NOMO-1 (cell line): ENCODE measurements at regions not wholly inside any gene's neighbourhood (a gene's known extent, or its start where the extent isn't known, plus 50 kb on each side); places are given as distances from the start of the nearest gene placed in this dataset.

Source experiments
- DNase-seq, 2 experiments: peaks; one replicate each; lab custom pipeline; 2025; ENCODE audit not compliant: unreplicated experiment in 2 of 2; lab: John Stamatoyannopoulos, UW

DNA sequence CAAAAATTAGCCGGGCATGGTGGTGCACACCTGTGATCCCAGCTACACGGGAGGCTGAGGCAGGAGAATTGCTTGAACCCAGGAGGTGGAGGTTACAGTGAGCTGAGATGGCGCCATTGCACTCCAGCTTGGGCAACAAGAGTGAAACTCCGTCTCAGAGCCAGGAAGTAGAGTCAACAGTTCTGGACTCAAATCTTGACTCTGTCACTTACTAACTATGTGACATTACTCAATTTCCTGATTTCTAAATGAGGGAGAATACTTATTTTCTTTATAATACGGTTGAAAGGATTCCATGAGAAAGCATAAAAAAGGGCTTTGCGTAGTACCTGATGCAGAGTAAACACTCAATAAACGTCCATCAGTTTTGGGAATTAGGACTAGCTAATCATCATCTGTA is 350.7 kb downstream of the SHQ1 start:
- DNase-seq = peak; percentile 32 to 76

DNA sequence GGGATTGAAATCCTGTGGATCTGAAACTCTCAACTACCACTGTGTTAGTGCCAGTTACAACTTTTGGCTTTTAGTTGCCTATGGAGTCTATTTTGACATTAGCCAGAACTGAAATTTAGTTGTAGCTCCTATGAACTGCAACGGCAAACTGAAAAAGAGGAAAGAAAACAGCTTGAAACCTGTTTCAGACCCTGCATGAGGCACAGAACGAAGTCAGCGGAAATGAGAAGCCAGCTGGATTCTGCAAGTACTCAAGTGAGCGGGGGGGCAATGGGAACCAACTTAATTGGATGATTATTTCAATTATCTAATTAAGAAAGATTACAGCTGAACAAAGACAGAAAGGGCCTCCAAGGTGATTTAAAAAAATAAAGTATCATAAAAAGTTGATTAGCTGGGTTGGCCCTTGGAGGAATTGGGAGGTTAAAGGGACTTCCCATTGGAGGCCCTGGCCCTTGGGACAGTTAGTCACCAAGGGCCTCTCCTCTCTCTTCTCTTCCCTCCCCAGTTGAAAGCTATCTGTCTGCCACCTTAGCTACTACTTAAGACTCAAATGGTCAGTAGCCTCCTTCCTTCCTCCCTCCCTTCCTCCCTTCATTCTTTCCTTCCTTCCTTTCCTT is 352.1 kb downstream of the SHQ1 start:
- peak; percentile 71 to 89 for DNase-seq

DNA sequence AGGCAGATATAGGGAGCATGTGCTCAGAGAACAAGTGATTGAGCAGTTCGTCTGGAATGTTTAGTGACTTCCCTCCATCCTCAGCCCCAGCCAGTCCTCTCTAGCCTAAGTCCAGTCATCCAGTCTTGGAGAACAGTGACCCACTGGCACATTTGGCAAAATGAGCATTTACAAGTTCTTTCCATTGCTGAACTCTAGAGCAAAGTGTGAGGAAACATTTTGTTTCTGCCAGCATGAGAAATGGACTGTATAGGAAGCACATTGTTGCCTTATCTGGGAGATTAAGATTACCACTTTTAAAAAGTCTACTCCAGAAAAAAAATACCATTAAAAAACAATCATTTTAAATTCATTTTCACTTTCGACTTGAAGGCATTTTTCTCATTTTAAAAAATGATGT is 353.6 kb downstream of the SHQ1 start:
- no peak for DNase-seq

DNA sequence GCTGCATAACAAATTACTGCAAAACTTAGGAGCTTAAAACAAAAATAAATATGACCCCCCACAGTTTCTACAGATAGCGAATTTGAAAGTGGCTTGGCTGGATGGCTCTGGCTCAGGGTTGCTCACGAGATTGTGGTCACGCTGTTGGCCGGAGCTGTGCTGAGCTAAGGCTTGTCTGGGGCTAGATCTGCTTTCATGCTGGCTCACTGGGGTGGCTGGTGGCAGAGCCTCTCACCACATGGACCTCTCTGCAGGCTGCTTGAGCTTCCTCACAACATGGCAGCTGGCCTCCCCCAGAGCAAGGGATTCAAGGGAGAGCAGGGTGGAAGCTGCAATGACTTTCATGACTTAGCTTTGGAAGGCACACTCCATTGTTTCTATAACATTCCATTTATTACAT is 354.1 kb downstream of the SHQ1 start:
- DNase-seq = no peak

DNA sequence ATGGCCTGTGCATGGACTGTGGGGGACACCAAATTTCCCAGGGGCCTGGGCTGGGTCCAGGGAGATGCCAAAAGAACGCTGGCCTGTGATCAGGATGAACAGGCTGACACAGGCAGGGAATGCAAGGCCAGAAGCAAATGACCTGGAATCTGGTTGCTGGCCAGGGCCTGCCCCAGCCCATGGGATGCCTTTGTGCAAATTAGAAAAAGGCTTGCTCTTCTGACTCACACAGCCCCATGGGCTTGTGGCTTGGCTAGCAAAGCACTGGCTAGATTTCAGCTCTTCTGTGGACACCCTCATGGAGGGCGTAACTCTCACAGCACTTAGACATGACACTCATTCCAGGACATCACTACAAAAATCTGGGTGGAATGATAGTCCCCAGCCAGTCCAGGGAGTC is 356.0 kb downstream of the SHQ1 start:
- no peak for DNase-seq

DNA sequence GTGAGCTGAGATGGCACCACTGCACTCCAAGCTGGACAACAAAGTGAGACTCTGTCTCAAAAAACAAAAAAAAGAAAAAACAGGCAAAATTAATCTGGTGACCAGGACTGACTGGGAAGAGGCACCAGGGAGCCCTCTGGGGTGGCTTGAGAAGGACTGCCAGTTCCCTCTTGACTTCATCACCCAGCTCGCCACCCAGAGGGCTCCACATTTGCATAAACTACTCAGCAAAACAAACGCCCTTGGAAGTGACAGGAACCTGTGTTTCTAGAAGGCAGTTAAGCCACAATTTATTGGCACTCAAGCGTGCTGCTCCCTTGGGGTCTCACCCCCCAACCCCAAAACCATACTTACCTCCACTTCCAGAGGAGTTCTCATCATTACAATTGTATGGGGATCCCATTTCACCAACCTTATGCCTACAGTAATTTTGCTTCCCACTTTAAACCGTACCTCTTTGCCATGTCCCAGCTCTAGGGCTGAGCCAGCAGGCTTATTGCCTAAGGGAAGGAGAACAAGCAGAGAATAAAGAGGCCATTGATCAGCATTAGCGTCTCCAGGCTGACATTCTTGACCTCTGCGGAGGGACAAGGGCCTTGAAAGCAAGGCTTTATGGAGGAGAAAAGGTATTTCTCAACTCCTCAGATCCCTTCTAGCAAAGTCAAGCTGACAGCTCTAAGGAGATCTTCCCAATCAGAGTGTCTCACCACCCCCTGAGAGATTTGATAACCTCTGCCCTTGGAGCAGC is 357.4 kb downstream of the SHQ1 start:
- DNase-seq = peak in 1 of 2 experiments; percentile 44

DNA sequence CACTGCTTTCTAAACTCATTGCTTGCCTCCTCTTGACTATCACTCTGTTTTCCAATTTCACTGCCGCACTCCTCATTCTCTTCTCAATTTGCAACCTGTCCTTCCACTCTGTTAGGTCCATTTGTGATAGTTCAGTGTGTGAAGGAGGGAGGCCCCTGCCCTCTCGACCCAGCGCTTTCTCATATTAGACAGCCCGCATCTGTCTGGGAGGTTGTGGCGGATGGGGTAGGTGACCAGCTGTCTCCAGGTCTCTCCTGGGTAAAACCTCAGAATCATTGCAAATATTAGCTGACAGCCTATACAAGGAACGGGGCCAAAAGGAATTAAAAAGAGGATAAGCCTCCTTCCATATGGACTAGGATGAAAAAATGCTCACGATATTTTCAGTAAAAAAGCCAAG is 358.3 kb downstream of the SHQ1 start:
- DNase-seq = no peak

DNA sequence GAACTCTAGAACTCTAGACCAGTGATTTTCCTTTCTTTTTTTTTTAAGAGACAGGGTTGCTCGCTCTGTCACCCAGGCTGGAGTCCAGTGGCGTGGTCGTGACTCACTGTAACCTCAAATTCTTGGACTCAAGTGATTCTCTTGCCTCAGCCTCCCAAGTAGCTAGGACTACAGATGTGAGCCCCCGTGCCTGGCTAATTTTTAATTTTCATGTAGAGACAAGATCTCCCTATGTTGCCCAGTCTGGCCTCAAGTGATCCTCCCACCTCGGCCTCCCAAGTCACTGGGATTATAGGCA is 359.6 kb downstream of the SHQ1 start:
- no peak for DNase-seq

DNA sequence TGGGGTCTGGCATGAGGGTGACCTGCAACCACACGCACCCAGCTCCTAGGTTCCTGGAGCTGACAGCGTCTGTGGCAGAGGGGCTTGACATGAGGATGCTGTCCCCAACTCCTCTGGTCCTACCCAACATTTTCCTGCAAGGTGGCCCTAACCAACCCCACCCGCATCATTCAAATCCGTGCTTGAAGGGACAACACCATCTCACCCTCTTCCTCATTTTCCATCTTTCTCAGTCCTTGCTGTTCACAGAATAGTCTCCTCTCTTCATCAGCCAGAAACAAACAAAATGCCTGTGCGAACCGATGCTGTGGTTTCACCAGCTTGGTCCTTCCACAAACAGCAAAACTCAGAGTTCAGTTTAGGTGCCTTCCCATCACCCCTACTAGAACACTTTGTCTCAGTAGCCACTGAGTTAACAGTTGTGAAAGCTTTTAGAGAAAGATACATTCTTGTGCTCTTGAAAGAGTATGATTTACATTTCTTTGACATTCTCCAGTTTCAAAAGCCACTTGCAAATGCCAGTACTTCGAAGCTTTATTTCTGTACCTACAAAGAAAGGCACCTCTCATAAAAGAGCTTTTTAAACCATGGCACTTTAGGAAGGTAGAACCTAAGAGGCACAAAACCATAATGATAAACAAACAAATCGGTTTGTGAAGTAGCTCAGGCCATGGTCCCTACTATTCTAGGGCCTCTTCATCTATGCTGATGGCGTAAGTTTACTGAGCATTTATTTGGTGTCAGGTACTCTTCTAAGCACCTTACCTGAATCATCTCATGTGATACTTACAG is 360.1 kb downstream of the SHQ1 start:
- no peak for DNase-seq

DNA sequence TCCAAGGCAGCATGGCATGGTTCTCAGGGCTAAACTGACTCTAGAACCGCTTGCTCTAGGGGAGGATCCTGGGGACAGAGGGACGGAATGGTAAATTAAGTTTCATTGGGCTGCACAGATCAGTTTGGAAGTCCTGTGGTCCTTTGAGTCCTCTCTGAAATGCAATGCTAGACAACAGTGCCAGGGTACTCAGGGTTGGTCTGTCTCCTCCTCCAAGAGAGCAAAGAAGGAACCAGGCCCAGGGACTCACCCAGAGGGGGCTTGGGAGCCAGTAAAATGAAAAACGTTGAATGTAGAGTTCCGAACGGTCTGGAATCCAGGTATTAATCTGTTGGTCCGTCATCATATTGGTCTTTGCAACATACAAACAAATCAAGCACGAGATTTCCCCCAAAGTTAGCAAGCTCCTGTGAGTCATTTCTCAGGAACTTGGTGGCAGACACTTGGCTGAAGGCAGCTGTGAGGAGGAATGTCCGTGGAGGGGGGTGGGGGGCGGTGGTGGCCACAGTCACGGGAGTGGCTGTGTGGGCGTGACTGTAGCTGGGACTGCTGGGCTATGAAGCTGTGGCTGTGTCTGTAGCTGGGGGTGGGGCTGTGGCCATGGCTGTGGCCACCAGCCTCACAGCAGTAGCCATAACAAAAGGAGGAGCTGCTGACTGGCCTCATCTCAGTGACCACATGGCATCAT is 361.0 kb downstream of the SHQ1 start:
- DNase-seq = no peak

DNA sequence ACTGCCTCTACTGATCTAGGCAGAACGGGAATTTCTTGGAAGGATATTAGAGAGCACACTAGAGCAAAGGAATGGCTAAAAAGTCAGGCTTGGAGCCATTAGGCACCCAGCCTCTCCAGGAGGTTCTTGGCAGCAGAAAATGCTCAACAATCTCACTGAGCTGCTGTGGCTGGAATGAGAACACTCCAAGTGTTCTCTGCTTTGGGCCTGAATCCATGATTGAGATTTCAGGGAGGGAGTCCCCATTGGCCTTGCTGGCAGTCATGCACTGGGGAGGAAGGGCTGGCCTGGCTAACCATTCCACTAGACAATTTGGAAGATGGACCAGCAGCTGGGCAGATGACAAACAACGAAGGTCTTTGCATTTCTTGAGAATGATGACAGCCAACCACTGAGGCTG is 362.6 kb downstream of the SHQ1 start:
- DNase-seq = no peak

DNA sequence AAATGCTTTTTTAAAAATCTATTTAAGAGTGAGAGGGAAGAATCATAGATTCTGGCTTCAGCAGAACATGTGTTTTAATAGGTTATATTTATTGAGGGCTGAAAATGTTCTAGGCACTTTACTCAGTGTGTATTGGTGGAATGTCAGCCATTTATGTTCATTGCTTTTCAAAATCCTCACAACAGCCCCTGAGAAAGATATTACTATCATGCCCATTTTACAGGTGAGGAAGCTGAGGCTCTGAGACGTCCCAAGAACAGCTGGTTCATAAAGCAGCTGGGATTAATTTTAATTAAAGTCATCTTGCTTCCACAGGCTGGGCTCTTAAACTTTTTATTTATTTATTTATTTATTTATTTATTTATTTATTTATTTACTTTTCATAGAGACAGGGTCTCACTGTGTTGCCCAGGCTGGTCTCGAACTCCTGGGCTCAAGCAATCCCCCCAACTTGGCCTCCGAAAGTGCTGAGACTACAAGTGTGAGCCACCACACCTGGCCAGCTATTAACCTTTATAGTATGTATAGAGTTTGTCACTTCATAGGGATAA is 364.6 kb downstream of the SHQ1 start:
- DNase-seq = no peak

DNA sequence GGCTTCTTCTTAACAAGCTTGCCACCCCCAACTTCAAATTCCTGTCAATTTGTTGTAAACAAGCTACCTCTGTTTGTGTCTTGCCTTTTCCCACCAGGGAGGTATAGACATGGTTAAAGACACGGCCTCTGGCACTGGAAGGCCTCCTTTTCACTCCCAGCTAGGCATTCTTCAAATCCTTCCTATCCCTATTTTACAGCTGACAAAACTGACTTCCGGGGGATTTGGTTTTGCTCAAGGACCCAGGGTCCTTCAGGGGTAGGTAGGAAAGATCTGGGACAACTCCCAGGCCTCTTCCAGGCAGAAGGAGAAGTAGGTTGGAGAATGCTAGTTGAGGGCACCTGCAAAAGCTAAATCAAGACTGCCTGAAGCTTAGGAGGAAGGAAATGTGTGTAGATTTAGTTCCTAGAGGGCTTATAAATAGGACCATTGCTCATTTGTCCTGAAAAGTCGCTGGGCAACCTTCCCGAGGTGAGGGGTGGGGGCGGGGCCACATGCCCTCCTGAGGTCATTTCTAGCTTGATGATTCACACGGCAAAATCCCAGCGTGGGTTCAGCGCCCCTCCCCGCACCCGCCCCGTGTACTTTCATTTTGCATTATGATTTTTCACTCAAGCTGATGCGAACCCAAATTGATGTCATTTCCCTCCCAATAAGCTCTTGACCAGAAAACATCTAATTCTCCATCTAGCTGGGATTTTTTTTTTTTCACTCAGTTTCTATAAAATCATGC is 365.5 kb downstream of the SHQ1 start:
- peak; percentile 39 to 67 for DNase-seq

DNA sequence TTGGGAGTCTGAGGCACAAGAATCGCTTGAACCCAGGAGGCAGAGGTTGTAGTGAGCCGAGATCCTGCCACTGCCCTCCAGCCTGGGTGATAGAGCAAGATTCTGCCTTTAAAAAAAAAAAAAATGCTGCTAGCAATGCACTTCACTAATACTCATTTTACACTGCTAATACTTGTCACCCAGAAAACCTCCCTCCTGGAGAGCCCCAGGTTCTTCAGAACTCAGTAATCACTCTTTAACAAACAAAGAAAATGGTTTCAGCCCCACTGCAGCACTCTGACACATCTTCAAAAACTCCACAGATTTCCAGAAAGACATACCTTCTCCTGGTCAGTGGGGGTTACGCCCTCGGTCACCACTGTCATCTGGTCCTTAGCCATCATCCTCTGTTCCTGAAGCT is 366.7 kb downstream of the SHQ1 start:
- DNase-seq = no peak

DNA sequence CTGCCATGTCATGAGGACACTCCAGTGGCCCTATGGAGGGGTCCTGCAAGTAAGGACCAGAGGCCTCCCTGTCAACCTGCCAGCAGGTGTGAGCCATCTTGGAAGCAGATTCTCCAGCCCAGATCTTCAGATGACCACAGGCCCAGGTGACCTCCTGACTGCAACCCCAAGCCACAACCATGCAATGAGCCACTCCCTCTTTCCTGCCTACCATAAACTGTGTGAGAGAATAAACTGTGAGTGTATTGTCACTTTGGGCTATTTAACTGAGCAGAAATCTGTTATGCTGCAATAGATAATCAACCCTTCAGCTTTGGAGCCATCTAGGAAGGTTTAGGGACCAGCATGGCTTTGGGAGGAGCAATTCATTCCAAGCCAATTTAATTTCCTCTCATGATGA is 367.9 kb downstream of the SHQ1 start:
- no peak for DNase-seq

DNA sequence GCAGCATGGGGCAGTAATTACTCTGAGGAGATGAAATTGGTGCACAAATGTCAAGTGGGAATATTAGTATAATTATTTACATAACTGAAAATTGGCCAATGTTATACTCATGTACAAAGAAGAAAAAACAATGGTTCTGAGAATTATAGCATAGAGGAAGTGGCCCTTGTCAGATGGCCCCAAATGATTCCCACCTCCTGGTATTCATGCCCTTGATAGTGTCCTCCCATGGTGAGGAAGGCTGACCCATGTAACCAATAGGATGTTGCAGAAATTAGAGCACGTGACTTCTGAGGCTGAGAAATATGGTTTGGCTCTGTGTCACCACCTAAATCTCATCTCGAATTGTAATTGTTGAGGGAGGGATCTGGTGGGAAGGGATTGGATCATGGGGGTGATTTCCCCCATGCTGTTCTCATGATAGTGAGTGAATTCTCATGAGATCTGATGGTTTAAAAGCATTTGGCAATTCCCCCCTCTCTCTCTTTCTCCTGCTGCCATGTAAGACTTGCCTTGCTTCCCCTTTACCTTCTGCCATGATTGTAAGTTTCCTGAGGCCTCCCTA is 368.5 kb downstream of the SHQ1 start:
- DNase-seq = no peak

DNA sequence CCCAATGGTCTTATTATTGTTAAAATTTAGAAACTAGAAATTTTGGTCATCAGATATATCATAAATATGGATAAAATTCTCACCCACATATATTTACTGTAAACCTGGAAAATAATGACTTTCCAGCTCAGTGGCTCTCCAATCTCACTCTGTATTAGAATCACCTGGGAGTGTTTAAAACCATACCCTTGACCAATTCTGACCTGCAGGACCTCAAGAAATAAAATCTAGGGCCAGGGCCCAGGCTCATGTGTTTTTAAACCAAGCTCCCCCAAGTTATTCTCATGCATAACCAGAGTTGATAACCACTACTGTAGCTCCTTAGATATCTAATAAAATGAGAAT is 372.1 kb downstream of the SHQ1 start:
- no peak for DNase-seq

DNA sequence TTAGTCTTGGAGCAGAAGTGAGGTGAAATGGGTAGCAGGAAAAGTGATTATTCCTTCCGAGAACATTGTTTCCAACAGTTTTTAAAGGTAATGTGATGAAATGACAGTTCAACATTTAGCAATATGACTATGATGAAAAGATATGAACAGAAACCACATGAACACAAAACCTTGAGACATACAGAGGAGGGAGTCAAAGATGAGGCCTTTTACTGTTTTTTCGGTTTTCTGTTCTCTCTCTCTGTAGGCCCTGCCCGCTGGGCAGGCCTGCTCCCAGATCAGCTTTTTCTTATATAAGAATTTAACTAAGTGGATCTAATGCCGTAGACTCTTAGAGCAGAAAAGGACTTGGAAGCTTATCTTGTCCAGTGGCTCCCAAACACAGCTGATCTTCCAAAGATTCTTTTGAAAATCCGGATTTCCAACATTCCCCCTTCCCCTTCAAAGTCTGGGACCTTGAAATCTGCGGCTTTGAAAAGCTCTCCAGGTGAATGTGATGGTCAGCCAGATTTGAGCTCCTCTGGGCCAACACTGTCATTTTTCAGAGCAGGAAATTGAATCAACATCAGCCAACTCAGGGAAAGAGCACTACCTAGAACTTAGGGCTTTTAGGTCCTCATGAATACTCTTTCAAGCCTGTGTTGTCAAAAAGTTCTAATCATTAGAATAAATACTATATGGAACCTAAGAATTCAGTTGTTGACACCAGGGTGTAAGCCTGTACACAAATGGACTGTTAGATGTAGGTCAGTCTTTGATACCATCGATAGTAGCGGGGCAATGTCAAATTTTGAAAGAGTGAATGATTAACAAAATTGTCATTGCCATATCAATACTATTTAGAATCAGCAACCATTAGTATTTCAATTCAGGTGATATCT is 372.7 kb downstream of the SHQ1 start:
- peak; percentile 20 to 74 for DNase-seq

DNA sequence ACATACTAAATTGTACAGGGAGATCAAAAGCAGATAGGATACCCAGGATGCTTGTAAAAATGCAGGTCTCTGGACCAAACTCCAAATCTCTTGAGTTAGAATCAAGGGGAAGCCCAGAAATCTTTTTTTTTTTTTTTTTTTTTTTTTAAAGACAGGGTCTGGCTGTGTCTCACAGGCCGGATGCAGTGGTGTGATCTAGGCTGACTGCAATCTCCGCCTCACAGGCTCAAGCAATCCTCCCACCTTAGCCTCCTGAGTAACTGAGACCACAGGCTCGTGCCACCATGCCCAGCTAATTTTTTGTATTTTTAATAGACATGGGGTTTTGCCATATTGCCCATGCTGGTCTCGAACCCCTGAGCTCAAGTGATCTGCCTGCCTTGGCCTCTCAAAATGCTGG is 373.5 kb downstream of the SHQ1 start:
- no peak for DNase-seq
